ENCODE measurements at regions not wholly inside any gene's neighbourhood (a gene's known extent, or its start where the extent isn't known, plus 50 kb on each side); places are given as distances from the start of the nearest gene placed in this dataset.

DNA sequence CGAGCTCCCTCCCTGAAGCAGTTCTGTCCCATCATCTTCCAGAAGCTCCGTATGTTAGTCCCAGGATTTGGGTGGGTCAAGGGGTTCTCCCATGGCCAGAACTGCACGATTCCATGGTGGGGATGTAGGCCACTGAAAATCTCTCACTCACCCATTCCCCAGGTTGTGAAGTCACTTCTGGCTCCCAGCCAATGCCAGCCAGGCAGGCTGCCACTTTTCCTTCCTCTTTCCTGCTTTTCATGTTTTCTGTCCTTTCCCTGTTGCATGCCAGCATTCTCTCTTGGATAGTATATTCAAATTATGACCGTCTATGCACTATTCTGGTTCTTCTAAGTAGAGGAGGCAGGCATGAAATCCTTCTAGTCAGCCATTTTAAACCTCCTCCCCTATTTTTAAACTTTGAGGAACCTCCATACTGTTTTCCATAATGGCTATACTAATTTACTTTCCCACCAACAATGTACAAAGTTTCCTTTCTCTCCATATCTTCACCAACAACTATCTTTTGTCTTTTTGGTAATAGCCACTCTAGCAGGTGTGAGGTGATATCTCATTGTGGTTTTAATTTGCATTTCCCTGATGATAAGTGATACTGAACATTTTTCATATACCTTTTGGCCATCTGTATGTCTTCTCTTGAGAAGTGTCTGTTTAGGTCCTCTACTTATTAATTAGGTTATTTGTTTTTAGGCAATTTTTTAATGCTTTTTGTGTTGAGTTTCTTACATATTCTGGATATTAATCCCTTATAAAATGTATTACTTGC is 182.1 kb upstream of the TET2 start:
- DNase-seq (ENCODE audit: low read depth in 2 of 2) = no peak

DNA sequence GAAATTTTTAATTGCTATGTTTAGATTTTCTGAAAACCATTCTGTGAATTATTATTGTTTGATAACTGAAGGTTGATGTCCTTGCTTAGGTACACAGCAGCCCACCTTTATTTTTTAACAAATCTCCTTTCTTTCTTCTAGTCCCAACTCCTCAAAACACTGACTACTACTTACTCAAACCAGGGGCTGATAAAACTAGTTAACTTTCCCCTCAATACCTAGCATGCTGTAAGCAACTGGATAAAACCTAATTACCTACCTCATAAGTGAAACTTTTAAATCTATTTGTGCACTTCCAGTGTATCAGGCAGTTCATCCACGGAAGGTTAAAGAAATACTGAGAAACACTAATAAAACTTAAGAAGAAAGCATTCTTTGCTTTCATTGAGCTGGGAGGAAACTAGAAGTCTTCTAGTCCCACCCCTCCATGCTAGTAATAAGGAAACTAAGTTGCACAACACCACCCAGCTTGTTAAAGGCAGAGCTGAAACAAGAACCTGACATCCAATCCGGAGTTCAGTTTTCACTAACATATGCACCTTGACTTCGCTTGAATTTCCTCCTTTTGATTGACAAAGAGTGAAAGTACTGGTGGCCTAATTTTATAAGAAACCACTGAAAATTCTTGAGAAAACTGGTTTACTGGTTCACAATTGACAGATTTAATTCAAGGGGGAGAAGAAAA is 180.2 kb upstream of the TET2 start:
- no peak for DNase-seq (ENCODE audit: low read depth in 2 of 2)

DNA sequence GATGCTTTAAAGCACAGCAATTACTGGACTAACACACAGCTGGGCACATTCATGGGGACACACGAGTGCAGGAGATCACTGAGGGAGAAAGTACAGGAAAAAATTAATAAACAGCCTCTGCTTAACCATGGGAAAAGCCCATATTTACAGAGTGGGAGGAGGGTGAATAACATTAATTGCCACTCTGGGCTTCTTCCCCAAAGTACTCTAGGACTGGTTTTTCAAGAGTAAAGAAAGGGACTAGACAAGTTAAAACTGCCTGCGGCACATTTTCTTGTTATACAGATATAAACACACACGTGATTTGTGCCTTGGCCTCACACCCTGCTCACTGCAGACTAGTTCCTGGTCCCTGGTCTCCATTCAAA is 179.7 kb upstream of the TET2 start:
- DNase-seq (ENCODE audit: low read depth in 2 of 2) = no peak

DNA sequence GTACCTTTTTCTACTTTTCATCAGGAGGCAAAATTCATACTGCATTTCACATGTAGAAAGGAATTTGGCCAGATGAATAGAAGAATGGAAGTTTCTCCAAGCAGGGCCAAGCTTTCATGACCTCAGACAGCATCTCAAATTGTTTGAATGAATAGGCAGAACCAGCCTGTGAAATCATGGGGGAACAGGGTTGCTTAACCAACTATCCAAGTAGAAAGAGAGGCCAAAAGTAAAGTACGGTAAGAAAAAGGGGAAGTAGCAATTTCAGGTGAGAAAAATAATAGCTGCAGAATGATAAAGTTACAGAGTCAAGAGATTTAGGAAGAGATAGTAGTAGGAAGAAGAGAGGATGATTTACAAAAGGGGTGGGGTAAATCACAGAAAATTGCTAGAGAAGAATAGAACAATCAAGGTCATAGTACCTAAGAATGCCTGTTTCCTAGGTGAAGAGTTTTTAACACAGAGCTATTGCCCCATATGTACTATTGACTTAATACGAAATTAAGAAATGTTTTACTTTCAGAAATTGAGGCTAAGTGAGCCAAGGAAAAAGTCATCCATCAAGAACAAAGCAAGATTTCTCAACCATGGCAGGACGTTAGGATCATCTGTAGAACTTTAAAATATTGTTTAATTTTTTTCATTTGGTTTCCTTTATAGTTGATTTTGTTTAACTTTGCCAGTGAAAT is 177.1 kb upstream of the TET2 start:
- no peak for DNase-seq (ENCODE audit: low read depth in 2 of 2)

DNA sequence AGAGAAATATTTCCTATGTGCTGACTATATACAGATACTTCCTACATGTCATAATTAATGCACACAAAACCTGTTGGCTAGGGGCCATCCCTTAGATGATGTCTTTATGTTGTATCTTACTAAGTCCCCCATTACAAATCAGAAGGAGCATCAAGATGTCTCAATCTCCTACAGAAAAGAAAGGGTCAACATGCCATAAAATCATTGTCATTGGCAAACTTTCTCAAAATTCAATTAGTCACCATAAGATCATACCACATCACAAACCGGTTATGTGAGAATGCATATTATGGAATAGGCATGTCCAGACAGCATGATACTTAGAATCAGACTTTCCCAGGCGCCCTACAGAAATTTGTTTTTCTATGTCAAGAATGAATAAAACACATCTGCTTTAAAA is 175.2 kb upstream of the TET2 start:
- no peak for DNase-seq (ENCODE audit: low read depth in 2 of 2)

DNA sequence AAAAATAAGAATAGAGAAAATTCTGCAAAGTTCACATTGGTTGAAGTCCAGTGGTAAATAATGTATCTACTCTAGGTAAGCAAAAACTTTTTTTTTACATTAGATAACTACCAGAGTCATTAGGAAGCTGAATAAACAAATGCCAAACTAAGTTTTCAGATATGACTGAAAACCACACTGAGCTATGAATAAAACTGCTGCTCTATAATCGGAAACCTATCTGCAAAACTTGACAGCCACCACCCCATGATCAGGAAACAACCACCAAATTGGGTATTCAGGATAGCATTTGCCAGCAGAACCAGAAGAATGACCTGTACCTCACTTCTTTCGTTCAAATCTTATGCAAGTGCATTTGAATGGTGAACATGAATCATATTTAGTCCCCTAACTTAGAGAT is 173.0 kb upstream of the TET2 start:
- no peak for DNase-seq (ENCODE audit: low read depth in 2 of 2)

DNA sequence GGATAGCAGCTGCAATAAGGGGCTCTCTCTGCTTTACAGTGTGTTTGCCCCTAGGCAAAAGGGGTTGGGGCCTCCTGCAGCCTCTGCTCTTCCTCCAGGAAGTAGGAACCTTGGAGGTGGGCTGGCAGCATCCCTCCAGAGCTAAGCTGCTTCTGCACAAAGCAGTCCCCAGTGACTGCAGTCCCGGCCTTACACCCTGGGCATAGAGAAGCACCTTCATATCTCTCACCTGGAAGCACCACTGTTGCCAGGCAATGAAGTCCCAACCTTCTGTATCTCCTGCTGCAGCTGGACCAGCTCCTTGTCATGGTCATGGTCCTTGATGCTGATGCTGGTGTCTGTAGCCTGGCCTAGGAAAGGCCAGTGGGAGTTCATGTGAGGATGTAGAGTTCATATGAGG is 171.1 kb upstream of the TET2 start:
- no peak for DNase-seq (ENCODE audit: low read depth in 2 of 2)

DNA sequence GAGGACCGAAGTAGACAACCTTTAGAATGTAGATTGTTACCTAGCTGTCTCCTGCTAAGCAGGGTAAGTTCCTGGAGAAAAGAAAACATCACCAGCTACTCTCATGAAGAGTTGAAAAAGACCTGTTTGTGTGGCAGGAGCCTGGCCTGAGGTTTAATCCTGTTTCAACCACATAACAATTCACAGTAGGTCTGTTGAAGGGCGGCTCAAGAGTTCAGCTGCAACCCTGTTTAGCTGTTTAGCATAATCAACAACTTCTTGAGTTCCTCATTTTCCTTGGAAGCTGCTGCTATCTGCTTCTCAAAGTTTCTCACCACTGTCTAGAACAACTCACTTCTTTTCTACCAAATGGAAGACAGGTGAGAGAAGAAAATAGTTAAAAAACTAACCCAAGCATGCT is 170.4 kb upstream of the TET2 start:
- no peak for DNase-seq (ENCODE audit: low read depth in 2 of 2)

DNA sequence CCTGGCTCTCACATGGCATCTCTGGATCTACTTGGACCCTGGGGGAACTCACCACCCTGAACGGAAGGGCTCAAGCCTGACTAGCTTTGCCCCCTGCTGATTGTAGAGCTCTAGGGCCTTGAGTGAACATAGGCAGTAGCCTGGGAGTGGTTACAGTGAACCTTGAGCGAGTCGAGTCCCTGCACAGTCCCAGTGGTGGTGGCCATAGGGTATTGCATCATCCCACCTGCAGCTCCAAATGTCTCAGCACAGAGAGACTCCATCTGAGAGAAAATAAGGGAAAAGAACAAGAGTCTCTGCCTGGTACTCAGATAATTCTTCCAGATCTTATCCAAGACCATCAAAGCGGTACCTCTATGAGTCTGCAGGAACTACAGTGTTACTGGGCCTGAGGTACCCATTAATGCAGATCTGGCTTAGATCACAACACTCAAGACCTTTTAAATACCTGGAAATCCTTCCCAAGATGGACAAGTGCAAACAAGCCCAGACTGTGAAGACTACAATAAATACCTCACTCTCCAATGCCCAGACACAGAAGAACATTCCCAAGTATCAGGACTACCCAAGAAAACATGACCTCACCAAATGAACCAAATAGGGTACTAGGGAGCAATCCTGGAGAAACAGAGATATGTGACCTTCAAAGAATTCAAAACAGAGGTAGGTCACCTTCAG is 167.5 kb upstream of the TET2 start:
- DNase-seq (ENCODE audit: low read depth in 2 of 2) = no peak

DNA sequence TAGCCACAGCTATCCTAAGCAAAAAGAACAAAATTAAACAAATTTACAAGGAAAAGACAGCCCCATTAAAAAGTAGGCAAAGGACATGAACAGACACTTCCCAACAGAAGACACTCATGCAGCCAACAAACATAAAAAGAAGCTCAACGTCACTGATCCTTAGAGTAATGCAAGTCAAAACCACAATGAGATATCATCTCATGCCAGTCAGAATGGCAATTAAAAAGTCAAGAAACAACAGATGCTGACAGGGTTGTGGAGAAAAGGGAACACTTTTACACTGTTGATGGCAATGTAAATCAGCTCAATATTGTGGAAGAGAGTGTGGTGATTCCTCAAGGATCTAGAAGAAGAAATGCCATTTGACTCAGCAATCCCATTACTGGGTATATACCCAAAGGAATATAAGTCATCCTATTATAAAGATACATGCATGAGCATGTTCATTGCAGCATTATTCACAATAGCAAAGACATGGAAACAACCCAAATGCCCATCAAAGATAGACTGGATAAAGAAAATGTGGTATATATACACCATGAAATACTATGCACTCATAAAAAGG is 163.0 kb upstream of the TET2 start:
- DNase-seq (ENCODE audit: low read depth in 2 of 2) = no peak

DNA sequence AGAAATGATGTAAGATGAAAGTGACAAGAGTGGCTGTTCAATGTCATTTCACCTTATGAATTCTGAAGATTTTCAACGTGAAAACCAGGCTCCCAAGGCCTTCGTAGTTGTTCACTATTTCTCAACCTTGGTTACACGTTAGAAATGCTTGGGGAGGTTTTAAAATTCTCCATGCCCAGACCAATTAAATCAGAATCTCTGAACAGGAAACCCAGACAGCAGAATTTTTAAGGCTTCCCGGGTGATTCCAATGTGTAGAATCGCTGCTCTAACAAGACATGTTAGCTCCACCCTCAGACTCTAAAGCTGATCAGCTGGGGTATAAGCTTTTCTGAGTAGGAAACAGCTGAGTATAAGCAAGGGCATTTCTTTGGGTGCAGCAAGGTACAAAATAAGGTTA is 160.4 kb upstream of the TET2 start:
- no peak for DNase-seq (ENCODE audit: low read depth in 2 of 2)

DNA sequence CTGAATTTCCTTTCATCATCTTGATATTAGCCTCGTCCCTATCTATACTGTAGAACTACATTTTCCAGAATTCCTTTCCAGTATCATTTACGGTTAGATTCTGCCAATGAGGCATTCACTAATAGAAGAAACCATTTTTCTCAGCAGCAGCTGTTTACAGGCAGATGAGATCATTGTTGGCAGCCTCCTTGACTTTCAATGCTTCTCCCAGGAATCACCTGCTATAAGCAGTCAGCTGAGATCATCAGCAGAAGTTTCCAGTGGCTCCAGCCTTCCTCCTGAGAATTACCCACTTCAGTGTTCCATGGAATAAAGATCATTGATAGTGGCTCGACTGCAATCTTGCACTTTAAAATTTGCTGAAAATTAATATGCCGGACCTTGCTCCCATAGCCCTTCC is 157.3 kb upstream of the TET2 start:
- DNase-seq (ENCODE audit: low read depth in 2 of 2) = no peak

DNA sequence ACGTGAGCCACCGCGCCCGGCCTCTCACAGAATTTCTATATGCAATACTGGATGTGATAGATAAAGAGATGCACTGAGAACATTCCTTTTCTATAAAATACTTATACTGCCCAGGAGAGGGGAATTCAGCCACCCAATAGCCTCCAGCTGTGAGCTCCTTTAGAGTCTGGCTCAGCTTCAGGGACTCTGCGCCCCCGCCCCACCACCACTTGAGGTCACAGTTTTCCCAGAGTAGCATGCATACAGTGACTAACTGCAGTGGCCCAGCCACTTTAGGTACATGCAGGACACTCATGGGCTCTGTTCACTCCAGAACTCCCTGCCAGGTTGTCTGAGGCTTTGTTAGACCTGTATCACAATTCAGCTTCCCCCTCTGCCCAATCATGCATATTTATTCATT is 144.4 kb upstream of the TET2 start:
- DNase-seq (ENCODE audit: low read depth in 2 of 2) = no peak

DNA sequence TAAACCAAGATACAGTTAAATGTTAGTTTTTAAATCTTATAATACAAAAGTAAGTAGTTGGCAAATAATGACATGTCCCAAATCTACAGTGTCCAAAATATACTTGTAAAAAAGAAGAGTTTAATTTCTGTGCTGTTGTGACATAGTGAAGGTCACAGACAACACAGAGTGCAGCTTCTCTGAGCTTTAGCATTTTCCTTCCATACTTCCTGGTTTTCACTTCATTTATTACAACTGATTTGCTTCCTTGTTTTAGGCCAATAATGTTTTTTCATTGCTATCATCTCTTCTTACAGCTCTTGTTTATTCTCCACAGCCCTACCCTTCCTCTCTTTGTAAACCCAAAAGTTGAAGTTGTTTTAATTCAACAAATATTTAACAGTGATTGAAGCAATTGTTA is 132.4 kb upstream of the TET2 start:
- no peak for DNase-seq (ENCODE audit: low read depth in 2 of 2)

DNA sequence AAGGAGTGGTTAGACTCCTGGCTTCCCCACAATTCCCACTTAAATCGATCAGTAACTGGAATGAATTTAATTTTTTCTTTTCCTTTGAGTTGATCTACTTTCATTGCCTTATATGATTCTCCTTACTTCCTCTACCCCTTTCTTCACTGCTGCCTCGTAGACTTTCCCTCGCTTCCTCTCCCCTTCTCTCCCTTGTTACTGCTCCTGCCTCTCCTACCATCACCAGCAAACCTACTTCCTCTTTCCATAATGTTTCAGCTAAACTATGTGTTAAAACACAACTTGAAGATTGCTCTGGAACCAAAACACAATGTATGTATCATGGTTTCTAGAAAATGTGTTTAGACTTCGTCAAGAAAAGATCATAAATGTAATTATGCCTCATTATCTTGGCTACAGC is 132.0 kb upstream of the TET2 start:
- no peak for DNase-seq (ENCODE audit: low read depth in 2 of 2)

DNA sequence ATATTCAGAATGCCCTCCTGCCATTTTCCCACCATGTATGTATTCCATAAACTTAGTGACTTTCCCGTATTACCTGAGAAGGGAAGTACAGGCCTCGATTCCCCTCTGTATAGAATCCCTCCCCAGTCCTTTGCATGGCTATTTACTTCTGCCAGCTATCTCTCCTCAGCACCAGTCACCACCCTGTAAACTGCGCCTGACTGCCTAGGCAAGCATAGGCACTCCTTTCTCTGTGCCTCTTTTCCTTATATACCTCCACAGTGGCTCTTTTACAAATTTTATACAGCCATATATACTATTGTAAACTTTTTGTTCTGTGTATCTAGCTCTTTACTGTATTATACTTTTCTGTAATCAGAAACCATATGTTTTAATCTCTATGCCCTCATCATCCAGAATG is 130.9 kb upstream of the TET2 start:
- DNase-seq (ENCODE audit: low read depth in 2 of 2) = no peak

DNA sequence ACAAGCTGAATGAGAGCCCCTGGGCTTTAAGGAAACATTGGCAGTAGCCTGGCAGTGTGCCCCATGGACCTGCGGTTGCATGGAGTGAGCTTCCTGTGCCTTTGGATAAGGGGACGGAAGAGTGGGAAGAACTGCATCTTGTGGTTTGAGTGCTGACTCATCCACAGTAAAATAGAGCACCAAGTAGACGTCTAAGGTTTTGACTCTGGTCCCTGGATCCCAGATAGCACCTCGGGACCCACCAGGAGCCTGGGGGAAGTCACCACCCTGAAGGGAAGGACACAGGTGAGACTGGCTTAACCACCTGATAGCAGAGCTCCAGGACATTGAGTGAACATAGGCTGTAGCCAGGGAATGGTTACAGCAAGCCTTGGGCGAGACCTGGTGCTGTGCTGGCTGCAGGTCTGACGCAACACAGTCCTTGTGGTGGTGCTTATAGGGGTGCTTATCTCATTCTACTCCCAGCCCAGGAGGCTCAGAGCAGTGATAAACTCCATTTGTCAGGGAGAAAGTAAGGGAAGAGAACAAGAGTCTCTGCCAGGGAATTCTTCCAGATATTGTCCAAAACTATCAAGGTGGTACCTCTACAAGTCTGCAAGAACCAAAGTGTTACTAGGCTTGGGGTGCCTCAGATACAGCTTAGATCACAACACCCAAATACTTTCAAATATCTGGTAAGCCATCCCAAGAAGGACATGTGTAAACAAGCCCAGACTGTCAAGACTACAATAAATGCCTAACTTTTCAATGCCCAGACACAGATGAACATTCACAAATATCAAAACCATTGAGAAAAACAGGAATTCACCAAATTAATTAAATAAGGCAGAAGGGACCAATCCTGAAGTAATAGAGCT is 123.6 kb upstream of the TET2 start:
- DNase-seq (ENCODE audit: low read depth in 2 of 2) = no peak

DNA sequence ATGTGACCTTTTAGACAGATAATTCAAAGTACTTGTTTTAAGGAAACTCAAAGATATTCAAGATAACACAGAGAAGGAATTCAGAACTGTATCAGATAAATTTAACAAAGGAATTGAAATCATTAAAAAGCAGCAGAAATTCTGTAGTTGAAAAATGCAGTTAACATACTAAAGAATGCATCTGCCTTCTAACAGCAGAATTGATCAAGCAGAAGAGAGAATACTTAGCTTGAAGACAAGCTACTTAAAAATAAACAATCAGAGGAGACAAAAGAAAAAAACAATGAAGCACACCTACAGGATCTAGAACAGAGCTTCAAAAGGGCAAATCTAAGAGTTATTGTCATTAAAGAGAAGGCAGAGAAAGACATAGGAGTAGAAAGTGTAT is 123.0 kb upstream of the TET2 start:
- no peak for DNase-seq (ENCODE audit: low read depth in 2 of 2)

DNA sequence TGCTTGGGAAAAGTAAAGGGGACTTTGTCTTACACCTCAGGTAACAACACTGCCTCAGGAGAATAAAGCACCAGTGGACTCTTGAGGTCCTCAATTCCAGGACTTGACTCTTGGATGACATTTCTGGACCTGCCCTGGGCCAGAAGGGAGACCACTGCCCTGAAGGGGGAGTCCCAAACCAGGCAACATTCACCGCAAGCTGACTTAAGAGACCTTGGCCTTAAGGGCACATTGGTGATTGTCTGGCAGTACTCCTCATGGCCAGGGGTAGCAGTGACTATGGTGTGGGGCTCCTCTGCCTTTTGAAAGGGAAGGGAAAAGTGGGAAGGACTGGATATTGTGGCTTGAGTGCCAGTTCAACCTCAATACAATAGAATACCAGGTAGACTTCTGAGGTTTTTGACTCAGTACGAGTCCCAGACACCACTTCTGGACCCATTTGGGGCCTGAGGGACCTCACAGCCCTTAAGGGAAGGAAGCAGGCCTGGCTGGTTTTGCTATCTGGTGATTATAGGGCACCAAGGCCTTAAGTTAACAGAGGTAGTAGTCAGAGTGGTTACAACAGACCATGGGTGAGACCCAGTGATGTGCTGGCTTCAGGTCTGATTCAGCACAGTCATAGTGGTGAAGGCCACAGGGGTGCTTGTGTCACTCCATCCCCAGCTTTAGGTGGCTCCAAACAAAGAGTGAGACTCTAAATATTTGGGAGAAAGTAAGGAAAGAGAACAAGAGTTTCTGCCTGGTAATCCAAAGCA is 121.2 kb upstream of the TET2 start:
- DNase-seq (ENCODE audit: low read depth in 2 of 2) = no peak

DNA sequence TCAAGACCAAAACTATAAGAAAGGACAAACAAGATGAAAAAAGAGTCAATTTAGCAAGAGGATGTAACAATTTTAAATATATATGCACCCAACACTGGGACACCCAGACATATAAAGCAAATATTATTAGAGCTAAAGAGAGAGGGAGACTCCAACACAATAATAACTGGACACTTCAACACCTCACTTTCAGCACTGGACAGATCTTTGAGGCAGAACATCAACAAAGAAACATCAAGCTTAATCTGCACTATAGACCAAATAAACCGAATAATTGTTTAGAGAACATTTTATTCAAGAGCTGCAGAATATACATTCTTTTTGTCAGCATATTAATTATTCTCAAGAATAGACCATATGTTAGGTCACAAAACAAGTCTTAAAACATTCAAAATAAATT is 109.7 kb upstream of the TET2 start:
- no peak for DNase-seq (ENCODE audit: low read depth in 2 of 2)

DNA sequence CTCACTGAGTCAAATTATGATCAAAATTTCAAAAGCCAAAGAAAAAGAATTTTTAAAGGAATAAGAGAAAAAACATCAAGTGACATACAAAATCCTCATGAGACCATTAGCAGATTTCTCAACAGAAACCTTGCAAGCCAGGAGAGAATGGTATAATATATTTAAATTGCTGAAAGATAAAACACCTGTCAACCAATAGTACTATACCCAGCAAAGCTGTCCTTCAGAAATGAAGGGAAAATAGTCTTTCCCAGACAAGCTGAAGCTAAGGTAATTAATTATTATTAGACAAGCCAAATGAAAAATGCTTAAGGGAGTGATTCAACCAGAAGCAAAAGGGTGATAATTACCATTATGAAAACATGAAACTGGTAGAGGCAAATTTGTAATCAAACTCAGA is 104.2 kb upstream of the TET2 start:
- no peak for DNase-seq (ENCODE audit: low read depth in 2 of 2)

Data from stimulated activated CD8-positive, alpha-beta memory T cell treated with anti-CD3 and anti-CD28 coated beads, Interleukin-7, amount 100 ng/mL, for 4 hours (primary cell).